Mucosa of rectum (tissue), 2 donors: ENCODE measurements at regions not wholly inside any gene's neighbourhood (a gene's known extent, or its start where the extent isn't known, plus 50 kb on each side); places are given as distances from the start of the nearest gene placed in this dataset.

Source experiments
- H3K27ac ChIP-seq, 2 donors: one replicate each; pipeline ENCODE4 v1.7.0; 2013; ENCODE audit warnings: inconsistent platforms in 2 of 2, low read depth in 2 of 2, low read length in 2 of 2
- H3K27me3 ChIP-seq, 2 donors: one replicate each; pipeline ENCODE4 v1.7.0; 2013; ENCODE audit warnings: low read length in 2 of 2; ENCODE audit not compliant: control insufficient read depth in 2 of 2, insufficient read depth in 2 of 2
- H3K36me3 ChIP-seq, 2 donors: one replicate each; pipeline ENCODE4 v1.7.0; 2013; ENCODE audit warnings: low read length in 2 of 2; ENCODE audit not compliant: control insufficient read depth in 2 of 2, insufficient read depth in 2 of 2
- H3K4me1 ChIP-seq, 2 donors: one replicate each; pipeline ENCODE4 v1.7.0; 2013; ENCODE audit warnings: low read length in 2 of 2, mild to moderate bottlenecking in 1 of 2; ENCODE audit not compliant: control insufficient read depth in 2 of 2, insufficient read depth in 2 of 2
- H3K4me3 ChIP-seq, 2 donors: one replicate each; pipeline ENCODE4 v1.7.0; 2013; ENCODE audit warnings: low read length in 2 of 2
- H3K9ac ChIP-seq, 2 donors: one replicate each; pipeline ENCODE4 v1.7.0; 2013; ENCODE audit warnings: low read length in 2 of 2, low read depth in 1 of 2, mild to moderate bottlenecking in 1 of 2
- H3K9me3 ChIP-seq, 2 donors: one replicate each; pipeline ENCODE4 v1.7.0; 2013; ENCODE audit warnings: low read length in 2 of 2; ENCODE audit not compliant: control insufficient read depth in 2 of 2
- donor health status: healthy.
- donor health status: Normal muscosa, but diverticular disease.

- no peaks in the 10 kb centered on the region for H3K27me3 ChIP-seq
- H3K4me1 ChIP-seq, result no peaks in the 10 kb centered on the region
- H3K9ac ChIP-seq, result no peak overlapping the region
- H3K9me3 ChIP-seq, result no peaks in the 10 kb centered on the region
- no peak overlapping the region for H3K4me3 ChIP-seq
- H3K36me3 ChIP-seq, result no peaks in the 10 kb centered on the region
- no peak overlapping the region for H3K27ac ChIP-seq
Observed at GRCh38 chr7:156034397-156034796, 222.1 kb upstream of the SHH start.

- Histone ChIP-seq H3K27ac (no peak overlapping the region), H3K36me3 (no peaks in the 10 kb centered on the region), H3K27me3 (no peaks in the 10 kb centered on the region)
Observed at GRCh38 chr7:156032973-156033372, 220.7 kb upstream of the SHH start.

GRCh38 chr7:156031679-156032478 lies 219.6 kb upstream of the SHH start:
- Histone ChIP-seq H3K4me1 (no peaks in the 10 kb centered on the region), H3K9me3 (no peaks in the 10 kb centered on the region), H3K27me3 (no peaks in the 10 kb centered on the region), H3K4me3 (no peak overlapping the region), H3K36me3 (no peaks in the 10 kb centered on the region), H3K27ac (no peak overlapping the region), H3K9ac (no peak overlapping the region)

More at GRCh38 chr7:156032973-156033372, 220.7 kb upstream of the SHH start:
- no peak overlapping the region for H3K4me3 ChIP-seq
- H3K4me1 ChIP-seq, result no peaks in the 10 kb centered on the region
- H3K9me3 ChIP-seq, result no peaks in the 10 kb centered on the region
- no peak overlapping the region for H3K9ac ChIP-seq

- H3K36me3 ChIP-seq, result no peaks in the 10 kb centered on the region
- H3K27ac ChIP-seq, result no peak overlapping the region
- no peak overlapping the region for H3K9ac ChIP-seq
- H3K9me3 ChIP-seq, result no peaks in the 10 kb centered on the region
- H3K4me3 ChIP-seq, result no peak overlapping the region
- H3K27me3 ChIP-seq, result no peaks in the 10 kb centered on the region
- no peaks in the 10 kb centered on the region for H3K4me1 ChIP-seq
Observed at GRCh38 chr7:156029460-156030007, 217.3 kb upstream of the SHH start.

- no peaks in the 10 kb centered on the region for H3K4me1 ChIP-seq
- H3K4me3 ChIP-seq, result no peak overlapping the region
- H3K9ac ChIP-seq, result no peak overlapping the region
- no peaks in the 10 kb centered on the region for H3K9me3 ChIP-seq
- H3K36me3 ChIP-seq, result no peaks in the 10 kb centered on the region
- H3K27me3 ChIP-seq, result no peaks in the 10 kb centered on the region
- H3K27ac ChIP-seq, result no peak overlapping the region
Observed at GRCh38 chr7:156028521-156028920, 216.3 kb upstream of the SHH start.

GRCh38 chr7:156027821-156028220 lies 215.6 kb upstream of the SHH start:
- no peak overlapping the region for H3K9ac ChIP-seq
- no peaks in the 10 kb centered on the region for H3K36me3 ChIP-seq
- H3K27me3 ChIP-seq, result no peaks in the 10 kb centered on the region
- no peak overlapping the region for H3K4me3 ChIP-seq
- no peak overlapping the region for H3K27ac ChIP-seq
- no peaks in the 10 kb centered on the region for H3K9me3 ChIP-seq
- no peaks in the 10 kb centered on the region for H3K4me1 ChIP-seq

GRCh38 chr7:156026603-156027002 lies 214.3 kb upstream of the SHH start:
- Histone ChIP-seq H3K9me3 (no peaks in the 10 kb centered on the region), H3K4me1 (no peaks in the 10 kb centered on the region), H3K9ac (no peak overlapping the region), H3K27me3 (no peaks in the 10 kb centered on the region), H3K36me3 (no peaks in the 10 kb centered on the region), H3K27ac (no peak overlapping the region), H3K4me3 (no peak overlapping the region)

GRCh38 chr7:156026076-156026600 lies 213.9 kb upstream of the SHH start:
- H3K4me3 ChIP-seq, result no peak overlapping the region
- H3K9me3 ChIP-seq, result no peaks in the 10 kb centered on the region
- no peaks in the 10 kb centered on the region for H3K36me3 ChIP-seq
- H3K9ac ChIP-seq, result no peak overlapping the region
- H3K27ac ChIP-seq, result no peak overlapping the region
- no peaks in the 10 kb centered on the region for H3K4me1 ChIP-seq
- no peaks in the 10 kb centered on the region for H3K27me3 ChIP-seq

GRCh38 chr7:156025675-156026074 lies 213.4 kb upstream of the SHH start:
- Histone ChIP-seq H3K36me3 (no peaks in the 10 kb centered on the region), H3K9me3 (no peaks in the 10 kb centered on the region), H3K27me3 (no peaks in the 10 kb centered on the region), H3K27ac (no peak overlapping the region), H3K4me1 (no peaks in the 10 kb centered on the region), H3K4me3 (no peak overlapping the region), H3K9ac (no peak overlapping the region)

GRCh38 chr7:156024201-156024600 lies 211.9 kb upstream of the SHH start:
- Histone ChIP-seq H3K4me1 (no peaks in the 10 kb centered on the region), H3K9me3 (no peaks in the 10 kb centered on the region), H3K4me3 (no peak overlapping the region), H3K27me3 (no peaks in the 10 kb centered on the region), H3K27ac (no peak overlapping the region), H3K9ac (no peak overlapping the region), H3K36me3 (no peaks in the 10 kb centered on the region)
